ENCODE measurements at regions not wholly inside any gene's neighbourhood (a gene's known extent, or its start where the extent isn't known, plus 50 kb on each side); places are given as distances from the start of the nearest gene placed in this dataset.

DNA sequence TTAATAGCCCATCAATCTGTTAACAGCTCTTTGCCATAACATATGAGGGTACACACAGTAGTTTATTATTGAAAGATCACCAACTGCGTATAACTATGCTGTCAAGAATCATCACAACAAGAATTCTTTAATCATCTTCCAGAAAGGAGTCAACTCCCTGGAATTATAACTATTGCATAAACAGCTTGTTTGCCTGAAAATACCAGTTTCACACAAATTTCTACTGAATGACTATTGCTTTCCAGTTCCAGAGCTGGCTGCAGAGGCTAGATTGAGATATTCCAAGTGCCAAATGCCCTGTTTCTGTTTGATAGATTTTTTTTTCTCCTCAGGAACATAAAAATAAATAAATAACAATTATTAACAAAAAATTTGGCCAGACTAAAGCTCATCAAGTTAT lies 444.7 kb downstream of the TLE1 start:
- DNase-seq = no peak

DNA sequence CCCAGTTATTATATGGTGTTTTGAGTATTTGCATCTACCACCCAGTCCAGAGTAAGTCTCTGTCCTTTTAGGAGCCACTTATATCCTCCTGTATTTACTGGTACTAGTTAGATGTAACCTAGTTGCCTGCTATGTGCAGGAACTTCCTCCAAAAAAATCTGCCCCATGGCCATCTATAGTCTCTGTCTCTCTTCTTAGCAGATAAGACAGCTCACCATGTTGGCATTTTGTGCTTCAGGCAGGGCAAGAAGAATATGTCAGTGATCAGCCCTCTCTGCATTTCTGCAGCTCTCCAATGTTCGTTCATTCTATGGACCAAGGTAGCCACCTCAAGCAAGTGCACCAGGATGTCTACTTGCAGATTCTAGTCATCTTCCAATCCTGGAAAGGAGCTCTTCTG lies 446.5 kb downstream of the TLE1 start:
- no peak for DNase-seq

DNA sequence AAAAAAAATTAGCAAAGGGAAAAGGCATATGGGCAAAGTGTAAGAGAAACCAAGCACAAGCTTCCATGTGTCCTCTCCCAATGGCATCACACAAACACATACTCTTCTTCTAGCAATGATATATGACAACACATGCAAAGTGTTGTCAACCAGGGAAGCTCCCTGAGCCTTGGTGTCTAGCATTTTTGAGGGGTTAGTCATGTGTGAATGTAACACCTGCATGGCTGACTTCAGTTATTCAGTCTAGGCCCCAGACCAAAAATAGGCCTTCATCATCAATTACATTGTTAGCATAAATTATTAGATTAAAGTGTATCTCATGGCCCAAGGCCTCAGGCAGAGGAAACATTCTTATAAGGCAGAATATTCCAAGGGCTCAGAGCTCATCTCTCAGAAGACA lies 450.0 kb downstream of the TLE1 start:
- DNase-seq = no peak

DNA sequence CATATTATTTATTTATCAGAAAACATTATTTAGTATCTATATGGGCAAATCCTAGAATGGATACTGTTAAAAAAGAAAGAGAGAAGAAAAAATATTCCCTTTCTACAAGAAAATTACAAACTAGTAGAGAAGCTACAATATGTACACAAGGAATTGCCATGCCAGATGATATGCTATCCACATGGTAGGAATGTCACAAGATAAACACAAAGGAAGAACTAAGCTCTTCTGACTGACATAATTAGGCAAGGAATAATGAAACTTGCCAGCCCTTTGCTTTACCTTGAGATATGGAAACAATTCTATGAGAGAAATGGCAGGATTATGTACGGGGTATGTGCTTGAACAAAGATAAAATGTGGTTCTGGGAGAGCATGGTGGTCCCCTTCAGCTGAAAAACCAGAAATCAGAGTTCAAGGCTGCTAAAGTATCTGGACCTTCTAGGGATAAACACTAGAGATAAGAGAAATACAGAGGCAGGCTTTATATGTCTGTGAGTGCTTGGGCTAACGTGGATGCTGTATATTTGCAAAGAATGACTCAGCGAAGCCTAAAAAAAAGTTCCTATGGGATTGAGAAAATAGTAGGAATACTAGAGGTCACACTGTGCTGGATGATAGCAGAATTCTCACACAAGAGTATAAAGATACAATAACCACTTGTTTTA lies 451.6 kb downstream of the TLE1 start:
- no peak for DNase-seq

DNA sequence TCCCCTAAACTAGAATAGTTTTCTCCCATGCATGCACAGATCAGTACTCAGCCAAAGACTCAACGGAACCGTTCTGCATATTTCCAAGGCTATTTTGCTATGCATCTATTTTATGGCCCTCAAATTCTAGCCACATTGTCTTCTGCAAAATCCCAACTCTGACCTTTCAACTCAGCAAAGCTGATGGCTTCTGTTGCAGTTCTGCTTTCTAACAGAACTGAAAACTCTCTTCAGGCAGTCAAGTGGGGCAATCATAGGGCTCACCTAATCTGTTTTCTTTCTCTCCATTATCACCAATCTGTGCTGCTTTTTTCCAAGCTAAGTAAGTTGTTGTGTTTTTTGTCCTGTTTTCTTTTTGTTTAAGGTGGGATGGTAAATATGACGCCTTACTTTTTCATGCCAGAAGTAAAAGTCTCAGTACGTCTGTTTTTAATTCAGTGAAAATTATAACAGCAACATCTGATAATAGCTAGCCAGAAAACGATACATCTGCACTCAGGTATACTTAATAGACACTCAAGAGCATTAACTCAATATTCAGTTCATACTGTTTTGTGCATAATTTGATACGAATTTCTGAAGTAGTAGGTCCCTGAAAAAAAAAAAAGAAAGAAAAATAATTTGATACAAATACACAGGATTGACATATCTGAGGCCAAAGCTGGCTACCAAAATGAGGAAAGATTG lies 454.3 kb downstream of the TLE1 start:
- DNase-seq = no peak

DNA sequence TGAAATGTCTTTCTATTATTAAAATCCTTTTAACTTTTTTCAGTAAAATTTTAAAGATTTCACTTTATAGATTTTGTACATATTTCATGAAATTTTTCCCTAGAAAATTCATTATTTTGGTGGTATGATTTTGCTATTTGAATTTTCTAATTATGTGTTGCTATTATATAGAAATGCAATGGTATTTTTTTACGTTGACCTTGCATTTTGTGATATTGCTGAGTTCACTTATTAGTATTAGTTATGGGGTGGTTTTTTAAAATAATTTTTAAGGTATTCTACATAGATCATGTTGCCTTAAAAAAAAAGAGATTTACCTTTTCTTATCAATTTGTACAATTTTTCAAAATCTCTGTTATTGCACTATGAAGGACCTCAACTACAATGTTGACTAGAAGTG lies 458.3 kb downstream of the TLE1 start:
- DNase-seq = no peak

DNA sequence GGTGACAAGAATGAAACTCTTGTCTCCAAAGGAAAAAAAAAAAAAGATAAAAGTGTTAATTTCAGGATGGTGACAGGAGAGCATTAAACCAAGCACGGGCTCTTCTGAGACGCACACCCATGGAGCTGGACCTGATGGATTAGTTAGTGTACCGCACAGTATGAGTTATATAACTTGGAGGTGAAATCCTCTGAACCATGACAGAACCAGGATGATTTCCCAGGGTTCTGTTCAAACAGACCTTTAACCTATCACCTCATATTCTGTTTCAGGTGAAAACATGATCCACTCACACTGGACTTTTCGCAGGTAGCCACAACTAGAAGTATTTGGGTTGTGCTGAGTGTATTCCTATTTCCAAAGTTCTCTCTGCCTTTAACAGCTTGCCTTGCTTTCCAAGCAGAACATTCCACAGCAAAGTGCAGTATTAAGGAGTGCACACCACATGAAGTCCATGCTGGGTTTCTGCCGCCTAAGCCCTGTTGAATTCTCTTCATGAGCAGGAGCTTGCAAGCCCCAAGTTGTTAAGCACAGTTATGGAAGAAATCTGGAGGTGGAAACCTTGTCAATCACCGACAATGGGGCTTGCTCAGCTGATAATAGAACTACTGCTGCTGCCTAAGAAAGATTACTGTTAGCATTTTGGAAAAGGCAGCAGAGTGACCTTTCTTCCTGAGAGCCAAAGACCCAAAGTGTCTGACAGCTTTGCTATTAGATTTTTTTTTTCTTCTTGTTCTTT lies 461.7 kb downstream of the TLE1 start:
- DNase-seq = no peak

DNA sequence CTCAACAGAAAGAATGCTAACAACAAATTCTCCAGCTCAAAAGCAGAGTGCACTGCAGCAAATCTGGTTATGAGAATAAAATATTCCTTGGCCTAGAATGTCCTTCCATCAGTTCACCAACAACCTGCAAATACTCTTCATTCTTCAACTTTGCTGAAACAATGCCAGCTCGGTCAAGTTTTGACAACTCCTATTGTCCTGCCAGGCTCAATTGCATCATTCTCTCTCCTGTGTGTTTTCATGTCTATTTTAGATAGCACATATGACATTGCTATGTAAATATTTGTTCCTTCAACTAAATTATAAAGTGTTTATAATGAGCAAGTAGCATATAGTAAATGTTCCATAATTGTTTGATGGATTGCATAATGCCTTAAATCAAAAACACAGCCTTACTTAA lies 463.8 kb downstream of the TLE1 start:
- DNase-seq = no peak

DNA sequence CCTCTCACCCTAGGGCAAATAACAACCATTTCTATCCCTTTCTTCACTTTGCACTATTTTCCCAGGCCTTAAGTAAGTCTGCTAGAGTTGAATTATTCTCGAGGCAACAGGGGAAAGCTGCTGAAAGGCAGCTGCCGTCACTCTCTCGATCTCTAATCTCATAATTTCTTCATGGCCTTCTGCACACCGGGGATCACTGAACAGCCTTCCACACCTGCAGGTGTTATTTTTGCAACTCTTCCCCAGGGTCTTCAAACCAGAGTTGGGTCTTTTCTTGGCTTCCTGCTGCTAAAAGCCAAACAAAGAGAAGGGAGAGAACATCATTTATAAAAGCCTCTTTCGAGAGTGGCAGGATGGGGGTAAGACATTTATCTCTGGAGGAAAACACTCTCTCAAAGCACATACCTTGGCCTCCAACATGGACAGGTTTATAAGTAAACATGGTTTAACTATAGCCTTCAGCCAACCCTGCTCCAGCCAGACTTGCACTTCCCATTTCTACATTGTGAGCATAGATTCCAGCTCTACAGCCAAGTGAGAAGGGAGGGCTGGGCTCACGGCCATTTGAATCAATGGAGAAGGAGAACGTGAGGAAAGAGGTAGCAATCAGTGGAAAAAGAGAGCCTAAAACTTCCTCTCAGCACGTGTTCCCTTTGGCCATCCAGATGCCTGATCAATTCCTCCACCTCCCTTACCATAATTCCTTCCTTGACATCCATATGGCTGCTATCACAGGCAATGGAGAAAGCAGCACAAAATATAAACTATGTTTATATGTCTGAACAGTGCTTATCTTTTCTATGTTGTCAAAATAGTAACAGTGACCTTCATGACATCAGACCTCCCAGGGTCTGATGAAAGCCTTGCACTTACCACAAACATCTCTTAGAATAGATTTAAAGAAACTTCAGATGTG lies 464.9 kb downstream of the TLE1 start:
- no peak for DNase-seq

DNA sequence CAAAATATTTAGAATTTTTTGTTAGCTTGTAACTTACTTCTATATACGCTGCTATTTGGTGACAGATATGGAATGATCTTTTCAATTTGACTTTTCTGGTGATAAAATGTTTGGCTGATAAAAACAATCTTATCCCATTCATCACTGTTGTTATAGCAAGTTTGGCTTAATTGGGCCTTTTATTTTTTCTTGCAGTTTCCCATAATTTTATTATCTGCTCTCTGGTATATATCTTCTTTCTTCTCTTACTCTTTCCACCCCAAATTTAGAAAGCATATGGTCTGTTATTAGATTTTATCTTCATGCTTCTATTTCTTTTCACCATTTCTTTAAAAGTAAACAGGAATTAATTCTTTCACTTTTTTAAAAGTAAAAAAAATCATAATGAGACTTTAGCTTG lies 474.4 kb downstream of the TLE1 start:
- DNase-seq = no peak

DNA sequence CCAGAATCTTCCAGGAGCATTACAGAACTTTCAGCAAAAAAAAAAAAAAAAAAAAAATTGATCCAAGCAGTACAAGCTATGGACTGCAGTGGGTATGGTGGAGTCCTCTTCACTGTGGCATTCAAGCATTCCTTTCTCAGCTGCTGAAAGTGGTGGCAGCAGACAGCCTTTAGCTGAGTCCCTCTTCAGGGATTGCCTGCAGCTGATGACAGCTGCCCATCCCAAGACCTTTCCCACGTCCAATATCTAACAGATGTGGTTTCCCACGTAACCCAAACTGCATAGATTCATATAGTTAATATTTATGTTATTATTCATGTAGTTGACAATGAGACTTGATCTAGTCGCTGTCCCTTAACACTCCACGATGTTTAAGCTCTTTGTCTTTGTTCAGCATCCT lies 475.9 kb downstream of the TLE1 start:
- DNase-seq = no peak

DNA sequence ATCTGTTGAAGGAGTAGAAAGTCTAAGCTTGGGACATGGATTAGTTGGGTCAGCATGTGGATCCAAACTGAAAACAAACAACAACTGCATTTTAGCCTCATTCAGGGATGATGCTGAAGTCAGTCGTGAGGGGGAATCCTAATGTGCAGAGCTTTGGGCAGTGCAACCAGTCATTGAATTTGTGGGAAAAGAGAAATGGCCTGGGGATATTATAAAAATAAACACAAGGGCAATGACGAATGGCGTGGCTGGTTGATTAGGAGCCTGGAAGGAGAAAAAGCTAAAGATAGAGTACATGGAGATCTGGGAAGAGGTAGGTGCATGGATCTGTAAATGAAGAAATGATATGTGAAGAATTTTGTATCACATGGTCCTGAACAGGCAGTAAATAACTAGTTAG lies 477.6 kb downstream of the TLE1 start:
- DNase-seq = no peak

DNA sequence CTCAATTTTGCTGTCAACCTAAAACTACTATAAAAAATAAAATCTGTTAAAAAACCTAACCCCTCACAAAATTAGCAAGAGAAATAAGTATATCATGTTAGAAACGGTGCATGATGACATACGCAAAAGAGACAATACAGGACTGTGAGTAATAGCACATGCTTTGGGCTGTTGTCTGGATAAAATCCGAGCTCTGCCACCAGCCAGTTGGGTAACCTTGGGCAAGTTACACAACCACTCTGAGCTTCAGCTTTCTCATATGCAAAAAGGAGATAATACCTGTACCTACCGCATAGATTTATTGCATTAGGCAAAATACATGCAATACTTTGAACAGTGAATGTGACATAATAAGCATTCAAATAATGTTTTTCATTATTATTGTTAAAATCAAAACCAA lies 481.7 kb downstream of the TLE1 start:
- DNase-seq = no peak

DNA sequence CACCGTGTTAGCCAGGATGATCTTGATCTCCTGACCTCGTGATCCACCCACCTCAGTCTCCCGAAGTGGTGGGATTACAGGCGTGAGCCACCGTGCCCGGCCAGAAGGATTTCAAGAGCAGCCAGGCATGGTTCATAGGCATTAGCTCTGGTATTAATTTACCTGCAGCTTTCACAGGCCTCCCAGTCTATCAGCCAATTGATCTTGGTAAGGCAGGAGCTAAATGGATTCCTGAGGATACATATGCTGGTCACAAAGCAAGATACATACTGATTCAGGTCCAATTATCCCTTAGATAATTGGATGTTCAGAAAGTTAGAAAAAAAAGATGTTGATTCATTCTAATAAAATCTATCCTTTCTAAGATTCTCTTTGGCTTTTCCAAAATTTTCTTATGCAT lies 487.1 kb downstream of the TLE1 start:
- DNase-seq = no peak

DNA sequence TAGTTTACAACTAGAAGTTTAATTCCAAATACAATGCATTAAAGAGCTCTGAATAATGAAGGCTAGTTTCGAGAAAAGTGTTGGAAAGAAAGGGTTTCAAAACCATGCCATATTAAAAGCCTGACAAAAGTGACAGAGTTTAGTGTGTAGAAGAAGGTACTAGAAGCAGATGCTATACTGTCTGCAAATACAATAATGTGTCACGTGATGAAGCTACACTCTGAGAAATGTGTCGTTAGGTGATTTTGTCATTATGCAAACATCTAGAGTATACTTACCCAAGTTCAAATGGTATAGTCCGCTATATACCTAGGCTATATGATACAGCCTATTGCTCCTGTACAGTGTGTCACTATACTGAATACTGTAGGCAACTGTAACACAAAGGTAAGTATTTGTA lies 494.1 kb downstream of the TLE1 start:
- DNase-seq = no peak

DNA sequence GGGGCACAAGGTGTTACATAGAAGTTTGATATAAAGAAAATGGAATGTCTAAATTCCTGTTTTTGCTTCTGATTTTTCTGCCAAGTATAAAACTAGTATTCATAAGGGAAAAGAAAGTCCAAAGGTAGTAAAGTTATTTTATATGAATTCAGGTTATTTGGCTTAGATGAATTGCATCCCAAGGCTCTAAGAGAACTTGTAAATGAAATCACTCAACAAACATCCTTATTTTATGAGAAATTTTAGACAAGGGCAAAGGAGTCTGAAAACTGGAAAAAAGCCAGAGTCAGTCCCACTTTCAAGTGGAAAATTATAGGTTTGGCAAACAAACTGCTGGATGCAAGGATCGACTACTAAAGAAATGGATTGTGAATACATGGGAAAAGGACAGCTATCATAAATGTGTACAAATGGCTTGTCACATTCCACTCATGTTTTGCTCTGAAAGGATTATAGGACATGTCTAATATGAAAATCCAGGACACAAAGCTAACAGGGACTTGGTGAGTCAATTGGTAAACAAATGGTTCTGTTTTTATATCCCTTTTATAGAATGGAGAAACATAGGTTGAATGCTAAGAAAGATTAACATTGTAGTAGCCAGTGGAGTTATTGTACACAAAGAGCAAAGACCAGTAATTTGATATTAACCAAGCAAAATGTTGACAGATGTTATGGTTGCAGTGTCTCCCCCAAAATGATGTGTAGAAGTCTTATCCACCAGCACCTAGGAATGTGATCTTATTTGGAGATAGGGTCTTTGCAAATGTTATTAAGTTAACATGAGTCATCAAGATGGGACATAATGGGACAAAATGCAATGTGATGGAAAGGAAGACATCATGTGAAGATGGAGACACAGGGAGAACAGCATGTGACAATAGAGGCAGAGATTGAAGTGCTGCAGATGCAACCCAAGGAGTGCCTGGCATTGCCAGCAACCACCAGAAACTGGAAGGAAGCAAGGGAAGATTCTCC lies 495.7 kb downstream of the TLE1 start:
- no peak for DNase-seq

DNA sequence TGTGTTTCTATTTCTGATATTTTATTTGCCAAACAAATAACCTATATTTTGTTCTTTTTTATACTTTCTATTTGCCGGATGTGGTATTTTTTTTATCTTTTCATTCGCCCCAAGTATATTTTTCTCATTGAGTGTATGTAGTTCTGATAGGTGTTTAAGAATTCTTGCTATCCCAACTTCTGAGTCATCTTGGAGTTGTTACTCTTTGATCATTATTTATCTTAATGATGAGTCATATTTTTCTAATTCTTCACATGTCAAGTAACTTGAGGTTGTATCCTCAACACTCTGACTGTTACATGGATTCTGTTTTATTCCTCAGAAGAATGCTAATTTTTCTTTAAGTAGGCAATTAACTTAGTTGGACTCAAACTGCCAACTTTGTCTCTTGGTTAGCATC lies 498.1 kb downstream of the TLE1 start:
- DNase-seq = no peak

DNA sequence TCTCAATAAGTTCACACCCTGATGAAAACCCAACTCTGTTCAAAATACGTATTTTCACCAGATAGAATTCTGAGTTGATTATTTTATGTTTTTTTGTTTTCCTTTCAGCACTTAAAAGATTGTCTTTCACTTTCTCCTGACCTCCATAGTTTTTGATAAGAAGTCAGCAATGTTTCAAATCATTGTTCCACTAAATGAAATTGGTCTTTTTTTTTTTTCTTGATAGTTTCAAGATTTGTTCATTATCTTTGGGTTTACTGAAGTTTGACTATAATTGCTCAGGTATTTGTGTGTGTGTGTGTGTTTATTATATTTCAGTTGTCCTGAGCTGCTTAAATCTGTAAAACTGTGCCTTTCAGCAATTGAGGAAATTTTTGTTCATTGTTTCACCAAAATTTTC lies 498.7 kb downstream of the TLE1 start:
- no peak for DNase-seq

DNA sequence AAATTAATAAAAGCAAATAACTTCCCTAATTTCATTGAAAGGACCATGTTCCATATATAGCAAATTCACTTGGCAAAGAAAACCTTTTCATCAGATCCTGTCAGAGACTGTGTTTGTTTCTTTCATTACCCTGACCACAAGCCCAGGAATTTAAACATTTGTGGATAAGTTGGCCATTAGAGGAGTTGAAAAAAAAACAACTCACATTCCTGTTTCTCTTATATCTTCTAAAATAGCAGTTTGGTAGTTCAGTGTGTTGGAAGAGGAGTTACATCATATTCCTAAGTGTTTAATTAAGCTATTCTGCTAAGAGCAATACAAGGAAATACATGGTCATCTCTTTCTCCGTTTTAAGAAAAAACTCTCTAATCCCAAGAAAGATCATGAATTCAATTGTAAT lies 505.6 kb downstream of the TLE1 start:
- DNase-seq = no peak

DNA sequence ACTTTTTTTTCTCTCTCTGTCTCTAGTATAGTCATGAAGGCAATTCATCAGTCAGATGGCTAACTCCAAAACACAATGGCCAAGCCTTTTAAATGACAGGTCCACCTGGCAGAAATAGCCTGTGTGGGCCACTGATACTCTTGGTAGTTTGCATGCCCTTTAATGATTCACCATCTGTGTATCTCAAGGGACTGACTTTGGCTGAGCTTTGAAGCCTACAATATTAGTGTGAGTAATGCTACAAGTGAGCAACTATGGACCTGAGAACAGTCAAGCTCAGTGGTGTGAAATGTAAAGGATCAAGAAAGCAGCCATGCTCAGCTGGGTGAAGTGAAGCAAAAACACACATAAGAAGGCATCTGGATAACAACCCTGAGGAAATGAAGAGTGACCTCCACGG lies 506.9 kb downstream of the TLE1 start:
- no peak for DNase-seq

DNA sequence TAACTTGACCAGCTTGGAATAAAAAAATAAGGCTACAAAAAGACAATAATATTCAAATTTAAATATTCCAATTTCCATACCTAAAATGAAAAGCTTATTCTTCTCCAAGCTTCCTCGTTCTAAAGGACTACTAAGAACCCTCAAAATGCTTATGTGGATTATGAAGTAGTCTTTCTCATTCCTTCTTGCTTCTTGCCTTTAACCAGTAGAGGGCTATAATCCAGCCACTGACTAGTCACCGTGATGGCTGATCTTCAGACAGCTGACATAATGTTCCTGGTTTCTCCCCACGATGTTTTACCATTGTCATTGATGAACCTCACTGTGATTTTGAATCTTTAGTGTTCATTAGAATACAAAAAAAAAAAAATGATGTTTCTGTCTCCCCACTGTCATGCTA lies 515.3 kb downstream of the TLE1 start:
- no peak for DNase-seq

DNA sequence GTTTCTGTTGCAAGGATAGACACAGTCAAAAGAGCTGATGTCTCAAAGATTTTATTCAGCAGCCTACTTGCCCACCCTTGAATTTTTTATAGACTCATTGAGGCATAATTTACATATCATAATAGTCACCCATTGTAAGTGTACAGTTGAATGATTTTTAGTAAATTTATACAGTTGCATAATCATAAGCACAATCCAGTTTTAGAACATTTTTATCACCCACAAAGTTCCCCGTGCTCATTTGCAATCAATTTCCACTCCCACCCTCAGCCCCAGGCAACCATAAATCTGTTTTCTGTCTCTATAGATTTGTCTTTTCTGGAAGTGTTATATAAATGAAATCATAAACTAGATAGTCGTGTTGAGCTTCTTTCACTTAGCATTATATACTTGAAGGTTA lies 517.7 kb downstream of the TLE1 start:
- no peak for DNase-seq
